GM12878 (cell line): ENCODE measurements at regions not wholly inside any gene's neighbourhood (a gene's known extent, or its start where the extent isn't known, plus 50 kb on each side); places are given as distances from the start of the nearest gene placed in this dataset.

Experiments used
- ATAC-seq: fragments of 200-7000 bp; cut with Tn5 transposase; 3 replicates; pipeline ENCODE4 v1.9.1; 2020; ENCODE audit warnings: mild to moderate bottlenecking, moderate library complexity
- BruUV-seq: library from RNA; stranded (reverse); fragments of 400-500 nt; replicated peaks from 2 replicates; lab custom pipeline; 2021; lab: Mats Ljungman, UMichigan
- CTCF ChIA-PET: fragments of 300-600 bp; sonication (Branson Sonifier 250); formaldehyde crosslinking; extraction: SDS; loops from one replicate; lab custom pipeline; 2021; ENCODE audit warnings: inconsistent platforms; lab: Yijun Ruan, JAX
- POLR2A ChIA-PET: fragments of 350-600 bp; formaldehyde crosslinking; extraction: SDS; loops from one replicate; lab custom pipeline; 2021; ENCODE audit warnings: inconsistent platforms; lab: Charles Lee
- RAD21 ChIA-PET: fragments of 300-600 bp; sonication (Branson Sonifier 250); formaldehyde crosslinking; loops from one replicate; lab custom pipeline; 2023; ENCODE audit warnings: antibody characterized with exemption; ENCODE audit not compliant: unreplicated experiment; lab: Charles Lee
- SMC1A ChIA-PET: fragments of 300-600 bp; sonication (Branson Sonifier 250); formaldehyde crosslinking; loops from one replicate; lab custom pipeline; 2023; ENCODE audit not compliant: unreplicated experiment, uncharacterized antibody; lab: Charles Lee
- DNase-seq: peaks from one replicate; pipeline ENCODE4 v3.0.0-alpha.2; 2011; ENCODE audit warnings: low read depth, low spot score
- FAIRE-seq: peaks from 3 replicates; lab custom pipeline; 2011; peaks lifted over from hg19 to GRCh38; lab: Jason Lieb, UNC
- H2AFZ ChIP-seq: 2 replicates; pipeline ENCODE4 v1.6.0; 2011; ENCODE audit warnings: low read depth, low read length, control low read depth; ENCODE audit not compliant: control insufficient read depth
- H3K27ac ChIP-seq: 2 replicates; pipeline ENCODE4 v1.5.1; 2011; ENCODE audit warnings: control low read depth; ENCODE audit not compliant: control insufficient read depth, insufficient read depth
- H3K27me3 ChIP-seq, 2 experiments: replicated peaks in 1 of 2; 2 replicates each; pipeline versions ENCODE4 v1.6.0 to v1.6.1; 2011; ENCODE audit warnings: low read length in 1 of 2; ENCODE audit not compliant: control insufficient read depth in 2 of 2, insufficient read depth in 2 of 2
- H3K36me3 ChIP-seq, 2 experiments: 2 replicates each; pipeline ENCODE4 v1.5.1; 2011; ENCODE audit warnings: low read length in 1 of 2; ENCODE audit not compliant: control insufficient read depth in 2 of 2, insufficient read depth in 2 of 2
- H3K4me1 ChIP-seq: 2 replicates; pipeline ENCODE4 v1.6.1; 2011; ENCODE audit warnings: mild to moderate bottlenecking, low read length, moderate library complexity, mixed read lengths; ENCODE audit not compliant: control insufficient read depth, insufficient read depth
- H3K4me2 ChIP-seq: 2 replicates; pipeline ENCODE4 v1.6.0; 2011; ENCODE audit warnings: control low read depth; ENCODE audit not compliant: control insufficient read depth, insufficient read depth
- H3K4me3 ChIP-seq: fragments of 200-600 bp; sonication (generic); 2 replicates; pipeline ENCODE4 v1.5.1; 2016
- H3K79me2 ChIP-seq: 2 replicates; pipeline ENCODE4 v1.6.0; 2011; ENCODE audit warnings: low read length; ENCODE audit not compliant: control insufficient read depth, insufficient read depth
- H3K9ac ChIP-seq: 2 replicates; pipeline ENCODE4 v1.8.0; 2011; ENCODE audit warnings: low read length, control low read depth, mixed read lengths; ENCODE audit not compliant: control insufficient read depth, insufficient read depth
- H3K9me3 ChIP-seq: replicated peaks from 3 replicates; pipeline ENCODE4 v1.5.1; 2011; ENCODE audit warnings: mild to moderate bottlenecking, low read length; ENCODE audit not compliant: control insufficient read depth, insufficient read depth
- H4K20me1 ChIP-seq: 2 replicates; pipeline ENCODE4 v1.6.0; 2011; ENCODE audit not compliant: control insufficient read depth, insufficient read depth
- BCLAF1 ChIP-seq: fragments of 450-650 bp; IDR thresholded peaks from 2 replicates; pipeline ENCODE4 v1.6.1; 2017; ENCODE audit warnings: antibody characterized with exemption, mild to moderate bottlenecking, moderate library complexity
- E4F1 ChIP-seq: fragments of 450-650 bp; IDR thresholded peaks from 2 replicates; pipeline ENCODE4 v1.6.1; 2018; ENCODE audit warnings: borderline replicate concordance, mild to moderate bottlenecking; ENCODE audit not compliant: partially characterized antibody
- EP300 ChIP-seq, 2 experiments: fragments of 150-350 bp in 1 of 2; IDR thresholded peaks; 2 replicates each; pipeline ENCODE4 v1.6.1; 2011 to 2012; ENCODE audit warnings: low read depth in 2 of 2, low read length in 2 of 2, borderline replicate concordance in 1 of 2, improper control_type of control experiment in 1 of 2, inconsistent platforms in 1 of 2; ENCODE audit not compliant: control insufficient read depth in 1 of 2
- HCFC1 ChIP-seq: fragments of 150-350 bp; IDR thresholded peaks from 2 replicates; pipeline ENCODE4 v1.6.1; 2014; ENCODE audit warnings: low read length
- MXI1 ChIP-seq: fragments of 150-350 bp; IDR thresholded peaks from 2 replicates; pipeline ENCODE4 v1.6.1; 2011; ENCODE audit warnings: low read depth, mild to moderate bottlenecking, inconsistent platforms, low read length, improper control_type of control experiment
- RBBP5 ChIP-seq: fragments of 200-600 bp; sonication (generic); conservative IDR thresholded peaks from 2 replicates; pipeline ENCODE4 v1.6.1; 2016
- RELB ChIP-seq: fragments of 450-650 bp; IDR thresholded peaks from 2 replicates; pipeline ENCODE4 v1.6.1; 2017; ENCODE audit warnings: low read depth, mild to moderate bottlenecking, moderate library complexity
- SUPT20H ChIP-seq: IDR thresholded peaks from 2 replicates; pipeline ENCODE4 v1.6.1; 2011; ENCODE audit warnings: low read depth, mild to moderate bottlenecking, low read length, moderate library complexity, borderline replicate concordance; ENCODE audit not compliant: control insufficient read depth
- TBL1XR1 ChIP-seq: IDR thresholded peaks from 2 replicates; pipeline ENCODE4 v1.6.1; 2012; ENCODE audit warnings: low read depth, low read length, improper control_type of control experiment
- TCF3 ChIP-seq: IDR thresholded peaks from 2 replicates; pipeline ENCODE4 v1.6.1; 2012; ENCODE audit warnings: low read depth, mild to moderate bottlenecking, low read length, borderline replicate concordance; ENCODE audit not compliant: insufficient read depth
- USF1 ChIP-seq: IDR thresholded peaks from 2 replicates; pipeline ENCODE4 v1.6.1; 2011; ENCODE audit warnings: borderline replicate concordance, low read depth, mild to moderate bottlenecking, moderate library complexity, mixed read lengths, low read length; ENCODE audit not compliant: insufficient read depth; ENCODE audit errors: extremely low read length
- ZSCAN29 ChIP-seq: fragments of 450-650 bp; IDR thresholded peaks from 2 replicates; pipeline ENCODE4 v1.6.1; 2017; ENCODE audit warnings: mild to moderate bottlenecking, moderate library complexity
- WGBS: methylation state at CpG from one replicate; pipeline ENCODE4 v1.1.6; 2016; ENCODE audit warnings: low lambda C conversion rate; ENCODE audit not compliant: insufficient replicate concordance, insufficient coverage; ENCODE audit errors: missing lambda C conversion rate; 5-methylcytosine and 5-hydroxymethylcytosine counted together
- in situ Hi-C: fragments of 300-500 bp; cut with MboI; formaldehyde crosslinking; loops from 9 replicates; pipeline ENCODE4 v1.14.3; 2018; ENCODE audit warnings: mixed read lengths
- intact Hi-C: fragments of 100-400 bp; cut with micrococcal nuclease; formaldehyde crosslinking; loops from one replicate; pipeline ENCODE4 v1.14.2; 2022; ENCODE audit not compliant: unreplicated experiment

GRCh38 chr20:5433352-5433751 is 116.6 kb upstream of the PROKR2 start:
- Histone ChIP-seq H3K4me3 (no peak overlapping the region), H3K27ac (no peak overlapping the region), H3K4me2 (no peak overlapping the region), H3K27me3 (peaks cover 0 to 2% of the 10 kb centered on the region in 2 experiments; a peak in 2 of 4 replicates), H3K79me2 (no peaks in the 10 kb centered on the region), H3K9ac (no peak overlapping the region), H4K20me1 (no peaks in the 10 kb centered on the region), H3K4me1 (no peaks in the 10 kb centered on the region), H3K36me3 (no peaks in the 10 kb centered on the region), H3K9me3 (no peaks in the 10 kb centered on the region), H2AFZ (no peak overlapping the region)
- FAIRE-seq (no peak), ATAC-seq (no peak), DNase-seq (no peak)
- no peak for TF ChIP-seq BCLAF1
- TF ChIP-seq TBL1XR1: no peak
- no peak for TF ChIP-seq ZSCAN29
- TF ChIP-seq SUPT20H: no peak
- no peak for TF ChIP-seq E4F1
- TF ChIP-seq MXI1: no peak
- no peak for TF ChIP-seq EP300 (IDR thresholded peaks at IDR 0.05; ENCODE audit: borderline replicate concordance in 1 of 2, control insufficient read depth in 1 of 2, low read depth in 2 of 2, low read length in 2 of 2)
- TF ChIP-seq RBBP5: no peak
- TF ChIP-seq TCF3: no peak
- TF ChIP-seq USF1: no peak
- no peak for TF ChIP-seq RELB
- TF ChIP-seq HCFC1: no peak
- no TSS peak for BruUV-seq
- POLR2A ChIA-PET: no interaction called here
- intact Hi-C loops (no loop called here), in situ Hi-C loops (no loop called here)
- CTCF ChIA-PET: interaction anchor here (1.1 kb wide), 1 partner anchor 14 kb away, joined by 3 read pairs; no protein-coding TSS in a partner anchor
- RAD21 ChIA-PET: interaction anchor here (3.0 kb wide), 1 partner anchor 15 kb away, joined by 6 read pairs; no protein-coding TSS in a partner anchor
- SMC1A ChIA-PET: interaction anchor here (1.9 kb wide), 1 partner anchor 14 kb away, joined by 4 read pairs; no protein-coding TSS in a partner anchor
- 2% methylated on average over 3 of the region's 3 CpGs for WGBS
